22Rv1 (cell line): ENCODE measurements at regions not wholly inside any gene's neighbourhood (a gene's known extent, or its start where the extent isn't known, plus 50 kb on each side); places are given as distances from the start of the nearest gene placed in this dataset.

Source experiments
- ZFX ChIP-seq: fragments of 450-650 bp; IDR thresholded peaks from 2 replicates; pipeline ENCODE4 v1.6.1; 2017; ENCODE audit warnings: antibody characterized with exemption, borderline replicate concordance
- TF ChIP-seq, protein P1 (sequence below): fragments of 450-650 bp; IDR thresholded peaks from 2 replicates; pipeline ENCODE4 v1.5.1; 2017; ENCODE audit warnings: mild to moderate bottlenecking

- TF ChIP-seq, protein P1, sequence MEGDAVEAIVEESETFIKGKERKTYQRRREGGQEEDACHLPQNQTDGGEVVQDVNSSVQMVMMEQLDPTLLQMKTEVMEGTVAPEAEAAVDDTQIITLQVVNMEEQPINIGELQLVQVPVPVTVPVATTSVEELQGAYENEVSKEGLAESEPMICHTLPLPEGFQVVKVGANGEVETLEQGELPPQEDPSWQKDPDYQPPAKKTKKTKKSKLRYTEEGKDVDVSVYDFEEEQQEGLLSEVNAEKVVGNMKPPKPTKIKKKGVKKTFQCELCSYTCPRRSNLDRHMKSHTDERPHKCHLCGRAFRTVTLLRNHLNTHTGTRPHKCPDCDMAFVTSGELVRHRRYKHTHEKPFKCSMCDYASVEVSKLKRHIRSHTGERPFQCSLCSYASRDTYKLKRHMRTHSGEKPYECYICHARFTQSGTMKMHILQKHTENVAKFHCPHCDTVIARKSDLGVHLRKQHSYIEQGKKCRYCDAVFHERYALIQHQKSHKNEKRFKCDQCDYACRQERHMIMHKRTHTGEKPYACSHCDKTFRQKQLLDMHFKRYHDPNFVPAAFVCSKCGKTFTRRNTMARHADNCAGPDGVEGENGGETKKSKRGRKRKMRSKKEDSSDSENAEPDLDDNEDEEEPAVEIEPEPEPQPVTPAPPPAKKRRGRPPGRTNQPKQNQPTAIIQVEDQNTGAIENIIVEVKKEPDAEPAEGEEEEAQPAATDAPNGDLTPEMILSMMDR = no peak
- TF ChIP-seq ZFX = no peak
Observed at GRCh38 chr21:23686737-23687523, 1920.4 kb downstream of the MRPL39 start.
